ENCODE measurements at regions not wholly inside any gene's neighbourhood (a gene's known extent, or its start where the extent isn't known, plus 50 kb on each side); places are given as distances from the start of the nearest gene placed in this dataset.

GRCh38 chr4:100278567-100278966 lies 88.3 kb upstream of the DDIT4L start:
- no peak for TF ChIP-seq CTCF (IDR thresholded peaks at IDR 0.05)

- no peak for TF ChIP-seq CTCF (IDR thresholded peaks at IDR 0.05)
These were observed 79.2 kb upstream of the DDIT4L start for GRCh38 chr4:100269446-100269845.

- TF ChIP-seq CTCF (IDR thresholded peaks at IDR 0.05) = no peak
These were observed 78.5 kb upstream of the DDIT4L start for GRCh38 chr4:100268789-100269188.

- TF ChIP-seq CTCF (IDR thresholded peaks at IDR 0.05) = no peak
These were observed 71.1 kb upstream of the DDIT4L start for GRCh38 chr4:100261346-100261745.

GRCh38 chr4:100258675-100259074 lies 68.4 kb upstream of the DDIT4L start:
- no peak for TF ChIP-seq CTCF (IDR thresholded peaks at IDR 0.05)

- no peak for TF ChIP-seq CTCF (IDR thresholded peaks at IDR 0.05)
These were observed 67.3 kb upstream of the DDIT4L start for GRCh38 chr4:100257567-100257966.

- TF ChIP-seq CTCF (IDR thresholded peaks at IDR 0.05) = no peak
These were observed 64.0 kb upstream of the DDIT4L start for GRCh38 chr4:100254237-100254636.

- no peak for TF ChIP-seq CTCF (IDR thresholded peaks at IDR 0.05)
These were observed 58.2 kb upstream of the DDIT4L start for GRCh38 chr4:100248476-100248875.

Data from LNCAP (cell line).